ENCODE measurements at regions not wholly inside any gene's neighbourhood (a gene's known extent, or its start where the extent isn't known, plus 50 kb on each side); places are given as distances from the start of the nearest gene placed in this dataset.

DNA sequence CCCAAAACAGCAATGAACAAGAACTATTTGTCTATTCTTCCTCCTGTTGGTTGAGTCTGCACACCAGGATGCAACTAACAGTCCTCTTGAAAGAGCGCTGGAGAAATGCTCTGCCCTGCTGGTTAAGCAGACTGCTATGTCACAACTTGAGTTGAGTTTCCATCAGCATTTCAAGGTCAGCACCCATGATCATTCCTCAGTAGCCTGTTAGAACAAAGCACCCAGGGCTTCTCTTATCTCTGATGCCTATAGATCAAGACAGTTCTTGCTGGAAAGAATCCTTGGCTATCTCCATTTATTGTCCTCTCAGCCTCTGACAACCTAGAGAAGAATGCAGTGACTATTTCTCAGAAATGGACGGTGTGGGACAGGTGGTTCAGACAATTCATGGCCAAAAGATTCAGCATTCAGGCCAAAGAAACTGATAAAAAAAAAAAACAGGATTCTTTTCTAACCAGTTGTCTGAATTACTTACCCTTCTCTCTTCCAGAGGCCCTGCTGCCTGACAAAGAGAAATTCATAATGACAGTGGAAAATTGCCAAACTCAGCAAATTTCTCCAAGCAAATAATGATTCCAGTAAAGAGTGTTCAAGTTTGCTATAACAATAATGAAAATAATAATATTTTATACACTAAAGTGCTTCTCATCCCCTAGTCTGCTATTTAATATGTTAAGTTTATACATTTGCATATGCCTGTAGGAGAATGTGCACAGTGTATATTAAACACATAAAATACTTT is 306.7 kb downstream of the EMP1 start:
- DNase-seq (ENCODE audit: low read depth): no peak

DNA sequence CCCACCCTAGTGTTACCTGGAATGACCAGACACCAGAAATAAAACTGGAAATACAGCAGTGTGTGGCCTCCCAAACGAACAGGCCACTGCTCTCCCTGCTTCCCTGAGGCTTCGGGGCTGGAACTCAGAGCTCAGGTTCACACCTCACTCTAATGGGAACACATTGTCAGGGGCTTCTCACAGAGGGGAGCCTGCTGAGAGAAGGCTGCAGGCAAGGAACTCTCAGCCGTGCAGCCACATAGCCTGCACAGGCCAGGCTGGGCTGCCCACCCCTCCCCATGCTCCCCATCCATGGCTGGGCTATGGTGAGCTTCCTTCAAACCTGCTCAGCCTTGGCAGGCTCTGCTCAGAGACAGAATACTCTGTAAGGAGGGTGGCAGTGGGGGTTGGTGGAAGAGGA is 302.5 kb downstream of the EMP1 start:
- no peak for DNase-seq (ENCODE audit: low read depth)

DNA sequence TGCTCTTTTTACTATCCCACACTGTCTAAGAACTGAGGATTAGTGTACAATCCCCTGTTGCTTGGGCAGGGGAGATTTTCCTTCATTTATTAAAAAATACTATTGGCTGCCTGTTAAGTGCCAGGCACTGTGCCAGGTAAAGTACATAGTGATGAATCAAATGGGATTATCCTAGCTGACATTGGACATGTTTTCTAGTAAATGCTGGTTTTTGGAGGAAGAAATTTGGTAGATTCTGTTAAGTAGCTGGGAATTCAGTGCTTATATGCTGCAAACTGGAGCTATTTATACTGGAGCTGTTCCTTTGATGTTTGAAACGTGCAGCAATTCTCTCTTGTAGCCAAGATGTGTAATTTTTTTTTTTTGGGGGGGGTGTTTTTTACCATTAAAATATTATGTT is 299.6 kb downstream of the EMP1 start:
- DNase-seq (ENCODE audit: low read depth): no peak

DNA sequence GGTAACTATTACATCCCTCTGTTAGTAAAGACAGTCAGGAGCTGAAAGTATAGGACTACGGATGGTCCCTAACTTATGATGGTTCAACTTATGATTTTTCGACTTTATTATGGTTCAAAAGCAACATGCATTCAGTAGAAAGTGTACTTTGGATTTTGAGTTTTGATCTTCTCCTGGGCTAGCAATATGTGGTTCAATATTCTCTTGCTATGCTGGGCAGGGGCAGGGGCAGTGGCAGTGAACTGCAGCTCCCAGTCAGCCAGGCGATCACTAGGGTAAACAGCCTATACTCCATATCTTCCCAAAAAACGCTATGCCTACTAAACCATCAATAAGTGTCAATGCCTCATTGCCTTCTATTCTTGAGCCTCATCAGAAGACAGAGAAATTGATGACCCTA is 292.7 kb downstream of the EMP1 start:
- no peak for DNase-seq (ENCODE audit: low read depth)

DNA sequence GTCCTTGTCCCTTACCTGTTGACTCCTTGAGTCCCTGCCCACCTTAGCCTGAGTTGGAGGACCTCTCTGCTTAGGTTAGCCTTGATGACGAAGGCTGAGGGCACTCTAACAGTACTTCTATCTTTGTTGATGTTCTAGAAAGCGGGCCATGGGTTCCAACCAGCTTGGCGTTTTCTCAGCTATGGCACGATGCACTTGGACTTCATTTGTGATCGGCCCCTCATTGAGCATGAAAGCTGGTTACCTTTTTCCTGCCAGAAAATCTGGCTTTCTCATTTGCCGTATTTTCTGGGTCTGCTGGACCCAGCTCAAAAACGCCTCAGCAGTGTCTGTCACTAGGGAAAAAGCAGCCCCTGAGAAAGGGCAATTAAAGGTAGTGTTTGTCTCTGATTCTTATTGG is 290.8 kb downstream of the EMP1 start:
- DNase-seq (ENCODE audit: low read depth): no peak

DNA sequence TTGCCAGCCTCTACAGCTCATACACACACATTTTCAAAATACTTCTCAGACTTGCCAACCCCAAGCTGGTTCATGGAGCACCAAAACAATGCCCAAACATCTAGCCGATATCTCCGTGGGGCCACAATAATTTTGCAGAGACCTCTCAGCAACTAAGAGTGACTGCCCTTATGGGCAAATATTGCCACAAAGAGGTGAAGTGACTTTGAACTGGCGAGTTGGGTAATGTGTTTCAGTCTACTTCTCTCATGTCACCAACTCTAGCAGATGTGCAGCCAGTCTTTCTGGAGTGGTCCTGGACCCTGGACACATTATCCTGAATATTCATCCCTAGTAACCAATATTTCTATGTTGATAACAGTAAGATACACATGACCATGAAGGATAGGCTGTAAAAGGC is 290.3 kb downstream of the EMP1 start:
- DNase-seq (ENCODE audit: low read depth): no peak

DNA sequence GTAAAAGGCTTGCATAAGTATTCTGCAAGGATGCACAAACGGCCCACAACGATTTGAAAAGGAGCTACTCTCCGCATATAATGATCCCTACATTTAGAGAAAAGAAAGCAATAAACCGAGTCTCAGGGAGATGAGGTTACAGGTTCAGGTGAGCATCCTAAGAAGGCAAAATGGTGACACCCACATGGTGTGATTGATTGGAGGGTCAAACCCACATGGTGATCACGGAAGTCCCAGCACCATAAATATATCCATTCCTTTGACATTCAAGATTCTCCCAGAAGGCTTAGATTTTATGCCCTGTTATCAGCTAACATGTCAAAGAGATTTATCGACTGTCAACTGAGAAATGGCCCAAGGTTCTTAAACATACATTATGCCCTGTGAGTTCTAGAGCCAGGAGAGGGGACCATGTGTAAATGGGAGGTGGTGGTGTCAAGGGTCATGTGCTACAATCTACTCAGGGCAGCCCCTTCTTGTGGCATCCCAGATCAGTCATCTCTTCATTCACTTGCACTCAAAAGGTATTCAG is 282.2 kb downstream of the EMP1 start:
- DNase-seq (ENCODE audit: low read depth): no peak

DNA sequence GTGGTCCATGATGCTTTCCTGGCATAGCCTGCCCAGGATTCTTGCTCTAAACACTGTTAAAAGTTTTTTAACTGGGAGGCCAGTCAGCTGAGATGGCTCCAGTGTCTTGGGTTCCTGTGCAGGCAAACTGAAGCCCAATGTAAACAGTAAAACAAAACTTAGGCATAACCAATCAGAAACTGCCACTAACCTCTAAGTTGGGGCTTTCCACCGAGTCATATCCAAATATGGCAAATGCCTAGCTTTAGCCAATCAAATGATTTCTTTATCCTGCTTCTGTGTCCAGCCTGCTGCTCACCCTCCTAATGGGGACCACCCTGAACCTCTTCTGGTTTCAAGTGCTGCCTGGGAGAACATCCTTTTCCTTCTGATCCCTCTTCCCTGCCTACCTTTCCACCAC is 277.9 kb downstream of the EMP1 start:
- DNase-seq (ENCODE audit: low read depth): no peak

DNA sequence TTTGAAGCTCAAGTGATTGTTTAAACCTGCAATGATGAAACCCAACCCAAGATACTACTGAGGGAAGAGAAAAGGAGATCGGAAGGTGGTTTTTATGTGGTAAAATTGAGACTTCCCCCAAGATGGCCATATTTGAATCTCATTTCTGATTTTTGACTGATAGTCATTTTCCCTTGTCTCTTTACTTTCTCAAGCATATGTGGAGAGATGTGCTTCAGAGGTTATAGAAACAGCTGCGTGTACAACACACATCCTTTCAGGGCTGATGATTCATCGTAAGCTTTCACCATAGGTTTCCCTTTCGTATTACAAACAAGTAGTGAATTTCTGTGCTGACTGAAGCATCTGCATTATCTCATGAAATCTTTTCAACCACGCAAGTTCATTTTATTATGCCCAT is 276.2 kb downstream of the EMP1 start:
- no peak for DNase-seq (ENCODE audit: low read depth)

DNA sequence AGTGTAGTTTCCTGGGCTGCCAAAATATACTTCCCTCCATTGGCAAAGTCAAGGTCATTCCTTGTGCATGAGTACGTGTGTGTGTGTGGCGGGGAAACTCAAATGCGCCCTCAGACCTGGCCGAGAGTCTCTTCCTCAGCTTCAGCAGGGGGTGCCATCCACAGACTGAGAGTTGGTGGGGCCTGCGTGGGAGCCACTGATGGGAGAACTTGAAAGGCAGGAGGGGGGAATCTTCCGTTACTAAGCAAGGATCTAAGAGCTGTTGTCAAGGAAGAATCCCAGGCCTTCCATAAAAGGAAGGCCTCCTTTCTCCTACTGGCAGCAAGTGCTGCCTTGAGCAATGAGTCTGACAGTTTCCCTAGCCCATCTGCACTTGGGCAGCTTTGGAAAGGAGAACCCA is 274.9 kb downstream of the EMP1 start:
- no peak for DNase-seq (ENCODE audit: low read depth)

DNA sequence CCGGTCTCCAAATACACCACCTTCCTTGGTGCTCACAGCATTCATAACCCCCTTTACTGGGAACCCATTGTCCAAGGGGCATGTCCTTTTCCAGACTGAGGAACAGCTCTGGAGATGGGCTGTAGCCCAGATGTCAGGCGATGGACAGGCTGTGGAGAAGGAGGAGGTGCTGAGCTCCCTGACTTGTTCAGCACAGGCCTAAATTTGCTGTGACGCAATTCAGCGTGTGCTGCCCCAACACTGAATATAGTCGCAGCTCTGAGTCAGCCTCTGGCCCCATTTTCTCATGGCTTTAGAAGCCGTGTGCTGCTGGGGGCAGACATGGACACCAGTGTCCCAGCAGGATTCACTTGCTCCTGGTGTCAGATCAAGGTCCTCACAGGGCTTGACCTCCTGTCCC is 269.1 kb downstream of the EMP1 start:
- DNase-seq (ENCODE audit: low read depth): no peak

DNA sequence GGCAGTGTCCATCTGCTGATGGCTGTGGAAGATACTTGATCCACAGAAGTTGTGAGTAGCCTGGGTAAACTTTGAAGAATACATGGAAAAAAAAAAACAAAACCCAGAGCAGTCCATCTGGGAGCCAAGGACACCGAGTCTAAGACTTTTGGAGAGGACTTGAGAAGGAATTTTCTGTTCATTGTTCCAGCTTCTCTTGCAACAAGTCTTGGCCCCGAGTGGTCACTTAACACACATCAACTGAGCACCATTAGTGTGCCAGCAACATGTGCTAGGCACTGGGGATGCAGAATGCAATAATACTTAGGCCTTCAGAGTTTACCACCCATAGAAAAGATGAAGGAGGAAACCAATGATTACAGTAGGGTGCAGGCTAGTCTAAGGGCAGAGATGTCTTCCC is 266.7 kb downstream of the EMP1 start:
- DNase-seq (ENCODE audit: low read depth): no peak

DNA sequence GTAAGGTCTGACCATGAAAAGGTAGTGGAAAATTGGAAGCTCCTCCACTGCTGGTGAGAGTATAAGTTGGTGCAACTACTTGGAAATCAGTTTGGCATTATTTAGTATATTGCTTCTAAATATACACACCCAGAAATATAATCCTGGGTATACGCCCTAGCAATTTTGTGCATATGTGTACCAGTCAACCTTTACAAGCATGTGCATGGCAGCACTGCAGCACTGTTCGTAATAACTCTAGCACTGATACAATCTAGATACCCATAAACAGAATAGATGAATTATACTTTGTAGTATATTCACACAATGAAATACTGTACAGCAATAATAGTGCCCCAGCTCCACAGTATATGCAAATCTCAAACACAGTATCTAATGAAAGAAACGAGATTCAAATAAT is 265.9 kb downstream of the EMP1 start:
- DNase-seq (ENCODE audit: low read depth): no peak

DNA sequence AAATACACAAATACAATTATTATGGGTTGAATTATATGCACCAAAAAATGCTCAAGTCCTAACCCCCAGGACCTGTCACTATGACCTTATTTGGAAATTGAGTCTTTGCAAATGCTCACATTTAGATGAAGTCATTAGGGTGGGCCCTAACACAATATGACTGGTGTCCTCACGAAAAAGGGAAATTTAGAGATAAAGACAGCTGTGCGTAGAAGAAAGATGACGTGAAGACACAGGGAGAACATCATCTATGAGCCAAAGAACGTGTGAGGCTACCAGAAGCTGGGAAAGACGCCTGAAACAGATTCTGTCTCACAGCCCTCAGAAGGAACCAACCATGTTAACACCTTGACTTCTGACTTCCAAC is 259.2 kb downstream of the EMP1 start:
- DNase-seq (ENCODE audit: low read depth): no peak

DNA sequence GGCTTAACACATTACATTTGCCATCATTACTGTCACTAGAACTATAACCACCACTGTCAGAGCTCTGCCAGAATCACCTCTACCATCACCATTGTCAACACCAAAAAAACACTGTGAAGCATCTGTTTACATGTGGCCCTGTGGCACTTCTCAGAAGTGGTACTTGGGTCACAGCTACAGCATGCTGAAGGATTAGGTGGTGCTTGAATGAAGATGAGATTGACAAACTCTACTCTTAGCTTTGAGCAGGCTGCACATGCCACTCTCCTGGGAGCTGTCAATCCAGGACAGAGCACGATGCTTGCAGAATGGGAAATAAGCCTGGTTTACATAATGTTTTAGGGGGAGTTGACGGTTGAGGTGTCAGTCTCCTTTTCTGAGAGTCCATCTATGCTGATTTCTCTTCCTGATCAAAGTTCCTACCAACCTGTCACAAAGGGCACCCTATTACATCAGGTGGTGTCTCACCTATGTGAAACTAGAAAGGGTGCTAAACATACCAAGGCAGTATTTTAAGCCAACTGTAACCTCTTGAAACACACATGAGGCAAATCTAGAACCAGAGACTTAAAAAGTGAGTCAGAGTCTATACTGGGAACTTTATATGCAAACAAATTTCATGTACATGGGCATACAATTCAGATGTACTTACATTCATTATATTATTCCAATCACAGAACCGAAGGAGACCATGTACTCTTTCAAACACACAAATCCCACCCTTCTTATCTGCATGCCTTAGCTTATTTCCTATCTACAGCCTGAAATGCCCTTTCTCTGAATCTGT is 258.7 kb downstream of the EMP1 start:
- DNase-seq (ENCODE audit: low read depth): no peak

DNA sequence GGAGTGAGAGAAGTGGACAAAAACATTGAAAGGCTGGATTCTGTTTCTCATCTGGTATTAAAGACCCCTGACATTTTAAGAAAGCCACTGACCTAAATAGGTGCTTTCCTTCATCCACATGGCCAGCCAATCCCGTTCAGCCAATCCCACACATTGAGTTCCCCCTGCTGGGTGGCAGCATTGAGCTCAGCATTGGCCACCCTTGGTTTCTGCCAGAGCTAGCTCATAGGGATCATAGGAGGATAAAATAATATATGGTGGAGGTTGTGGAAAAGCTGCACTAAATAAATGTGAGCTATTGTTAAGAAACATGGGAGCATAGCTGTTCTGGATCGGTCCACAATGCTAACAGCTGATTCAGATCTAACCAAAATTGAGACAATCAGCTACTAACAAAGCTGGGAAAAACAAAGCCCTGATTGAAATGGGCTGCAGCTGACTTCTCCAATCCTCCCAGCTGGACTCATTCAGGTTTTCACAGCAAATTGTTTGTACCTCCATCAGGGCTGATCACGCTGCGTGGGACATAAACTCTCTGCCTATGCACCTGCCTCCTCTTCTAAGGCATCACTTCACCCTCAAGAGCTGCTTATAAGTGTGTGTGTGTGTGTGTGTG is 256.5 kb downstream of the EMP1 start:
- no peak for DNase-seq (ENCODE audit: low read depth)

DNA sequence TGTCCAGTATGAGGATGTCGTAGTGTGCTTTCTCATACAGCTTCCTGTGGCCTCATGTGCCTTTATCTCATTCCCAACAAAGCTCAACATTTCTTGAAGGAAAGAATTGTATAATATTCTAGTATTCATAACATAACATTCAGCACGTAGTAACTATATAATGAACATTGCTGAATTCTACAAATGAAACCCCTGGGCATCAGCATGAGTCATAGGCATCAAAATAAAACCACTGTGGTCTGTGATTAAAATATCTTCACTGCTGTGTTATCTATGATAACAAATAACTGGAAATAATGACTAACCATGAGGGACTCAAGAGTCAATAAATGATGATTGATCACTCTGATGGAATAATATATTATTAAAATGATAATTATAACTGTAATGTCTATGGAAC is 255.2 kb downstream of the EMP1 start:
- no peak for DNase-seq (ENCODE audit: low read depth)

DNA sequence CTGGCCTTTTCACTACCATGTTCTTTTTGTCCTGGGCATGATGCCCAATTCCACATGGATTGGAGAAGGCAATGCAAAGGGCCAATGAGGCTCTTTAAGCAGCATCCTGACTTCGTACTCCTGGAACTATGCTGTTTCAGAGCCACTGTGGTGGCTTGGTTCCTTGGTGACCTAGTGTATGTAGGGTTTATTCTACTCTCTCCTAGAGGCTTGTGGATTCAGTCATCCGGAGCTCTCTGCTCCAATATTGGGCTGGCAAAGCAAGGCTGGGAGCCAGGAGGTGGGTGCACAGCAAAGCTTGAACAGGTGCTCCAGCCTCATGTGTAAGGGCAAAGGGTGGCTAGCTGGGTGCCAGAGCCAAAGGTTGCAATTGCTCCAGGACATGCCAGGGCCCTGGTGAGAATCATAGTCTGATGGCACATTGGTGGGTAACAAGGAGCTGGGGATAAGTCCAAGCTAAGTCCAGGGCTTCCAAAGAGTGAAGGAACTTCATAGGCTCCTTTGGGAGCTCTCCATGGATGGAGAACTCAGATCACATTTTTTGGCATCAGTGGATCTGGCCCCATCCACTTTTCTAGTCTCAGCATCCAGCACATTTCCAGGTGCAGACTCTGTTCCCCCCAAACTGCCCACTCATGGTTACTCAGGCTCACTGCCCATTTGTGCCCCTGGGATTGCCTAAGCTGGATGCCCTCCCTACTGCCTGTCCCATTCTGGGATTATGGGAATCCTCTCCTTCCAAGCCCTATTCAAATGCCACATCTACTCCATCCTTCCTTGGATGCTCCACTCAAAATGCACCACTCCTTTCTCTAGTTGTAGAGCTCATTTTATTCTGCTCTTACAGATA is 253.9 kb downstream of the EMP1 start:
- no peak for DNase-seq (ENCODE audit: low read depth)

DNA sequence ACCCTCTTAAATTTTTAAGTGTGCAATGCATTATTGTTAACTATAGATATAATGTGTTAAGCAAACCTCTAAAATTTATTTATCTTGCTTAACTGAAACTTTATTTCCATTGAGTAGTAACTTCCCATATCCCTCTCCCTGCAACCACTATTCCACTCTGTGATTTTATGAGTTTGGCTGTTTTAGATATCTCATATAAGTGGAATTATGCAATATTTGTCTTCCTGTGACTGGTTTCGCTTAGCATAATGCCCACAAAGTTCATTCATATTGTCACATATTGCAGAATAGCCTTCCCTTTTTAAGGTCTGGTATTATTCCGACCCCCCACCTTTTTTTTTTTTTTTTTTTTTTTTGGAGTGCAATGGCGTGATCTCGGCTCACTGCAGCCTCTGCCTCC is 247.6 kb downstream of the EMP1 start:
- no peak for DNase-seq (ENCODE audit: low read depth)

DNA sequence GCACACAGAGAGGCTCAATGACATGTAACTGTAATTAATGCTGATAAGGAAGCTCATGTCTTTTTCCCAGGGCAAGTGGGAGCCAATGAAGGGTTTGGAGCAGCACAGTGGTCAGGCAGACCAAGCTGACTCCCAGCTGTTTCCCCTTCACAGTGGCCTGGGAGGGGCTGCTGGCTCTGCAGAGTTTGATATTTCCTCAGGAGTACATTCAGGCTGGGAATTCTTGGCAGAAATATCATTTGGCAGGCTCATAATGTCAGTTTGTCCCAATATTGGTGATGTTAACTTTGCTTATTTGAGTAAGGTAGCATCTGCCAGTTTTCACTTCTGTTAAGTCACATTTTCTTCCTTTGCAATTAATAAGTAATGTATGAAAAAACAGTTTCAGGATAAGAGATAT is 247.0 kb downstream of the EMP1 start:
- DNase-seq (ENCODE audit: low read depth): no peak

DNA sequence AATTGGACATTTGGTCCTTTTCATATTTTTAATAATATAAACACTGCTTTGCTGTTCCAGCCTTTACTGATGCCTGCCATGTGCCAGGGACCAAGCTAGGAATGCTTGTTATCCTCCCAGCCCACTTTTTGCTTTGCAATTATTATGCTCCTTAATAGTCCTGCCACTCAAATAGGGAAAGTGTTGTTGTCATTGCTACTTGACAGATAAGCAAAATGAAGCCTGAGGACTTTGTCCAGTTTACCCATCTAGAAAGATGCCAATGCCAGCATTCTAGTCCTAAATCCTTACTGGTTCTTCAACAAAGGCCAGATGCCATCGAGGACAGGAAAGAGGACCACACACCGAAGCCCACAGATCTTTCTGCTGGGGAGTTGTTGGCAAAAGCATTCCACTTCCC is 246.5 kb downstream of the EMP1 start:
- DNase-seq (ENCODE audit: low read depth): no peak

DNA sequence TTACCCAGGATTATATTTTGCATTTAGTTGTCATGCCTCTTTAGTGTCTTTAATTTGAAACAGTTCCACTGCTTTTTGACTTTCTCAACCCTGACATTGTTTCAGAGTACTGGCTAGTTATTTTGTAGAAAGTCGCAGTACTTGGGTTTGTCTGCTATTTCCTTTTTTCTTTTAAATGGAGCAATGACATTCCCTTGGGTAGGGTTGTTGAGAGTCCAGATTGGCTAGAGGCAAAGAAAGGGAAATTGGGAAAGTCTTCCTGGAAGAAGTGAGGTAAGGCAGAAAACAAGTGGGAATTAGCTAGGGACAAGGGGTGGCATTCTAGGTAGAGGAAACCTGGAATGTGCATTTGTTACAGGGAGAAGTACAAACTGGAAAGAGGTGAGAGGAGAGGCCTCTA is 245.9 kb downstream of the EMP1 start:
- DNase-seq (ENCODE audit: low read depth): no peak

Measured in activated T-helper 9 cell treated with anti-CD3 and anti-CD28 coated beads, Interleukin-2, amount 50 U/mL, for 16 hours (primary cell).